HG03565 (cell line): ENCODE measurements at regions not wholly inside any gene's neighbourhood (a gene's known extent, or its start where the extent isn't known, plus 50 kb on each side); places are given as distances from the start of the nearest gene placed in this dataset.

Experiments
- ATAC-seq: cut with Tn5 transposase; IDR thresholded peaks from one replicate; pipeline ENCODE4 v1.9.1; 2021; ENCODE audit warnings: mild to moderate bottlenecking, moderate library complexity; ENCODE audit not compliant: unreplicated experiment

DNA sequence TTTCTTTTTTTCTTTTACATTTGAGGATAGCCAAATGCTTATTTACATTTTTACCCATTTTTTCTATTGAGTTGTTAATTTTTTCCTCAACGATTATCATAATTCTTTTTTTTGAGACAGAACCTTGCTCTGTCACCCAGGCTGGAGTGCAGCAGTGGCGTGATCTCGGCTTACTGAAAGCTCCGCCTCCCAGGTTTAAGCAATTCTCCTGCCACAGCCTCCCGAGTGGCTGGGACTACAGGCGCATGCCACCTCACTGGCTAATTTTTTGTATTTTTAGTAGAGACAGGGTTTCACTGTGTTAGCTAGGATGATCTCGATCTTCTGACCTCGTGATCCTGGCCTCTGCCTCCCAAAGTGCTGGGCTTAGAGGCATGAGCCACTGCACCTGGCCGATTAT, 208.7 kb downstream of the LIG4 start:
- ATAC-seq: no peak

DNA sequence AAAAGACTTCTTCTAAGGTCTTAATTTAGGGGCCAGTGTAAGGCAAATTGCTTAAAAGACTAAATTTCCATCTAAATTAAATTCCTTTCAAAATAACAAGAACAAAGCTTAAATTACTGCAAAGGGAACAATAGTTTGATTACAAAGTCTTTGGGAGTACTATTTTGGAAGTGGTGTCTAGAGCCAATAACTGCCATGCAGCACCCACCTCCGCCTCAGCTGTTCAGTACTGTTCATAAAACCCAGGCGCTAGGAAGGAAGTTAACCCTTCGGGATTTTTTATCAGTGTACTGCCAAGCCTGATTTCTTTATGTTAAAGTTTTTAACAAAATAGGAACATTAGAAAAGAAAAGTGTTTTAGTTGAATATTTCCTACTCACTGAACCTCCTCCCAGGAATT, 210.1 kb downstream of the LIG4 start:
- no peak for ATAC-seq

DNA sequence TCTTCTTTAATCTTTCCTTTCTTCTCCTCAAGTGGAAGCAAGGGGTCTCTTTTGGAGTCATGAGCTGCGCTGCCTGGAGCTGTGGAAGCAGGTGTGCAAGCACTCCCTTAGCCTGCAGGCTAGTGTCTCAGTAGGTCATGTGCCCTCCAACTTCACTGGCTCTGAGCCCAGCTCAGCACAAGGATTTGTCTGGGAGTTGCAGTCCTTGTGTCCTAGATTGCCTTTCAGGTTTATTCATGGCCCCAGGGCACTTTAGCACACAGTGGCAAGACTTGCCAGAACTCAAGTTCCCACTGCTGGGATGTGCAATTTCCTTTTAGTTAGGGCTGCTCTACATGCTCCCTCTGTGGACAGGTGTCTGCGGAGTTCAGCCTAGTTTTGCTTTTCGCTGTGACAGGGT, 211.7 kb downstream of the LIG4 start:
- no peak for ATAC-seq

DNA sequence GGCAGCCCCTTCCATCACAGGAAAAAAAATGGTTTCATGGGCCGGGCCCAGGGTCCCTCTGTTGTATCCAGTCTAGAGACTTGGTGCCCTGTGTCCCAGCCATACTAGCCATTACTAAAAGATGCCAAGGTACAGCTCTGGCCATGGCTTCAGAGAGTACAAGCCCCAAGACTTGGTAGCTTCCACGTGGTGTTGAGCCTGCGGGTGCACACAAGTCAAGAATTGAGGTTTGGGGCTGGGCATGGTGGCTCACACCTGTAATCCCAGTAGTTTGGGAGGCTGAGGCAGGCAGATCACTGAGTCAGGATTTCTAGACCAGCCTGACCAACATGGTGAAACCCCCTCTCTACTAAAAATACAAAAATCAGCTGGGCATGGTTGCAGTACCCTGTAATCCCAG, 214.3 kb downstream of the LIG4 start:
- ATAC-seq: no peak

DNA sequence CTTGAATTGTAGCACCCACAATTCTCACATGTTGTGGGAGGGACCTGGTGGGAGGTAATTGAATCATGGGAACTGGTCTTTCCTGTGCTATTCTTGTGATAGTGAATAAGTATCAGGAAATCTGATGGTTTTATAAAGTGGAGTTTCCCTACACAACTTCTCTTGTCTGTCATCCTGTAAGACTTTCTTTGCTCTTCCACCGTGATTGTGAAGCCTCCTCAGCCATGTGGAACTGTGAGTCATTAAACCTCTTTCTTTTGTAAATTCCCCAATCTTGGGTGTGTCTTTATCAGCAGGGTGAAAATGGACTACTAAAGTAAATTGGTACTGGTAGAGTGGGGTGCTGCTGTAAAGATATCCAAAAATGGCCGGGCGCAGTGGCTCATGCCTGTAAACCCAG, 215.6 kb downstream of the LIG4 start:
- no peak for ATAC-seq

DNA sequence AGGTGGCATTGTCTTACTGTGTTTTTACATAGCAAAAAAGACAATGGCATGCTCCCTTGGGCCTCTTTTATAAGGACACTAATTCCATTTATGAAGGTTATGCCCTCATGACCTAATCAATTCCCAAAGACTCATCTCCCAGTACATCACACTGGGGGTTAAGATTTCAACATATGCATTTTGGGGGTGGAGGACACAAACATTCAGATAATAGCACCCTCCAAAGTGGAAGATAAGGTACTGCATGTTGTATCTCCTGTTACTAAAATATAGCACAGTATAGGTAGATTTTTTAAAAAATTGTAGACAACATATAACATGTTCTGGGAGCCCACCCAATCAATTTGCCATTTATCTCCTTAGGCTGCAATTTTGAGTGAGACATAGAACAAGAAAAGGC, 221.2 kb downstream of the LIG4 start:
- ATAC-seq: no peak

DNA sequence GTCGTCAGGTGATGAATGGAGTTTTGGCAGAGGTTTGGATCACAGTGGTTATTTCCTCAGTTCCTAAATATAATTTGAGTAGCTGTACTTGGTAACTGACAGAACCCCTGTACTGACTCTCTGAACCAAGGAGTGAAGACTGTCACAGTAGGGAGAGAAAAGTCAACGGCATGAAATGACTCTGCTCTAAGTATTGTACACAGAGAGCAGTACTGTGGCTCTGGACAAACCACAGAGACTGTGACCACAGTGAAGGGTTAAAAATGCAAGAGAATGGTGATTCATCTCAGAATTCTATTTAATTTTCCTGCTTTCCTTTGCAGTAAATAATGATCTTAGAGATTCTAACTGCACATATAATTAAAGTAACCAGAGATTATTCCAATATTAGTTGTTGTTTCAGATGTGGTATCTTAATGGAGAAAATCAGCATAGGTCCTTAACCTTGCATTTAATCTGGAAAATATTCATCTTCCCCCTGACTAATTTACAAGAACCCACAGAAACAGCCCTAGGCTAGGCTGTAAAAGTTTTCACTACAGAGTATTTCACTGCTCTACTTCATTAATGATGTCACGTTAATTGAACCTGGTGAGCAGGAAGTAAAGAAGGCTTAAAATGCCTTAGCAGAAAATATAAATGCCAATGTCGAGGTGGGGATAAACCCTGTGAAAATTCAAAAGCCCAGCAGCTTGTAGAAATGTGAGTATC, 221.9 kb downstream of the LIG4 start:
- peak; percentile 76 for ATAC-seq

DNA sequence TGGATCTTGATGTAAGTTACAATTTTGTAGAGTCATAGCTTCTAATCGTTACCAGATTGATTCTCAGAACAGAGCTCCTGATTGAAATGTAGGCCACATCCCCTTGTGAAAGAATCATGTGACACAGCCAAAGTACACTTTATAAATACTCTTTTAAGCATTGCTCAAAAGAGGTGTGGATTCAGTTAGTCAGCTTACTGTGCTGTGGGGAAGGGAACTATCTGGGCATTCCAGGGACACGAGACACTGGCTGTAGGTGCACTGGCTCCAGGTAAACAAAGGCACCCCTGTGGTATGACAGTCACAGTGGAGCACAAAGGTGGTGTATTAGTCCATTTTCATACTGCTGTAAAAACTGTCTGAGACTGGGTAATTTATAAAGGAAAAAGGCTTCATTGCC, 222.8 kb downstream of the LIG4 start:
- no peak for ATAC-seq

DNA sequence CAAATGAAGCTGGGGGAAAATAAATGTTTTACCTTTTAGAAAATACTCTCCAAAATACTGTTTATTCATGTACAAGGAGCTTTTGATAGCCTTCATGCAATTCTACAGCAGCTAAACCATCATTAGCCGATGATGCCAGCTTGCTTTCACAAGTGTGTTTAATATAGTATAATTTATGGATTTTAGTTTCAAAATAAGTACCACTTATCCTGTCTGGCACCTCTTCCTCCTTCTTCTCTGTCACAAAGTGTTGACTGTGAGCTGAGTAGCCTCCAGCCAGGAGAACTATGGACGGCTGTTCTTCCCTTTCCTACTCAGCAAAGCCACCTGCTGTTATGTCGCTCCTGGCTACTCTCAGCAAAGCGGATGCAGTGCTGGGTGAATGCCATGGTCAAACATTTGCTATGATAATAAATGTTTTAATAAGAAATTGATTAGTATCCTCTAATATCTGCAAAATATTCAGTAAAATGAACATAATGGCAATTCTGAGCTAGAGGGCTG, 238.2 kb downstream of the LIG4 start:
- ATAC-seq: no peak

DNA sequence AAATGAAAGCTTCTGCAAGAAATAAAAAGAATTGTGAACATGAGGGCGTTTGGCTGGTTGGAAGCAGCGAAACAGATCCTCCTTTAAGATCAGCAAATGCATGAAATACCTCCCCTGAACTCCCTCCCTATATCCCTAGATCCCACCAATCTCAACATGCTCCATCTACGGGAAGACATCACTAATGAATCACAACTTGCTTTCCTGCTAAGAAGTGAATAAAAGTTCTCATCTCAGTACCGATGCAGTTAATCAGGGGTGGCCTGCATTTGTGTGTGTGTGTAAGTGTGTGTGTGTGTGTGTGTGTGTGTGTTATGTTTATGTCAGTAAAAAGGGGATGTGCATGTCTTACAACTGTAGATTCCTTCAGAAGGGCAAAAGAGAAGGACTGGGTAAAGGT, 238.7 kb downstream of the LIG4 start:
- no peak for ATAC-seq

DNA sequence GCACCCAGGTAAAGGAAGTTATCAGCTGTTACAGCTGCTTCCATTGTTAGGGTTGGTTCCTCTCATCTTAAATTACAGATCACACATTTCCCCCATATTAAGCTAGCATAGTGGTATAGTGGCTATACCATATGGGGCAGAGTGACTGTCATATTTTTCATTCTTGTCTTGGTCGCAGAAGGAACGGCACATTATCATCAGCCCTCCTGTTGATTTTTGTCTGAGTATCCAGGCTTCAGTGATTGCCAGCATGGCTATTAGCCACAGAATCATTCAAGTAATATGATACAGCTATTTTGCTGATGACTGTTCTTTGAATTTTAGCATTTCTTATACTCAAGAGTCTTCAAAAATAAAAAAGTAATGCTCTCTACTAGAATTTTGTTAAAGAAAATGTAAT, 240.9 kb downstream of the LIG4 start:
- ATAC-seq: no peak

DNA sequence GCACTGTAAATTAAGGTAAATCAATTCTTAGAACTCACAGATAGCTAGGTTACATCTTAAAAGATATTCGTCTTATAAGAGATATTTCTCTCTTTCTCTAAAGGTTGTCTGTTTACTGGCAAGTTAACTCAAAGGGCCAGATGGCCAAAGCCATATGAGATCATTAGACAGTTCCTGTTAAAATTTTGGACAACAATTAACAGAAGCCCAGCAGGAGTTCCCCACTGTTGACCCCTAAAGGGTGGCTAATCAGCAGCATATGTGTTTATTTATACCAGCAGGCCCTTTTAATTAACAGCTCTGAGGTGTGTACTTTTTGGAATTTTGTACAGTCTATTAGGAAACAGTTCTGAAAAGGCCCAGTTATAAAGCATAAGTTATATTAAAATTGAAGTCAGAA, 245.8 kb downstream of the LIG4 start:
- ATAC-seq: no peak

DNA sequence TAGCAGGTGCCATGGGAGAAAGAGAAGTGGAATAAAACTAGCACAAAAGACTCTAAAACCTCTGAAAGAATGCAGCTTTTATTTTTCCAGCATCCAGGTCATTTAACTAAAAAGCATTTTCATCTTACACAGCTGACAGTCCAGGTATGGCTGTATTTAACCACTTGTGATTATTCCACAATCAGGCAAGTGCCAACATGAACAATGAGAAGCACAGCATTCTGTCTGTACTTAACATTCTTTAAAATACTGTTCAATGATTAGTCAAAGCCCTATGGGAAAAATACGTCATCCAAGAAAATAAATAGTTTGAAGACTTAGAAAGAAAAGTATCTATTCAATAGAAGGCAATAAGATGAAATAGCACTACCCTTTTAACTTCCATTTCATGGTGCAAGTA, 246.9 kb downstream of the LIG4 start:
- no peak for ATAC-seq

DNA sequence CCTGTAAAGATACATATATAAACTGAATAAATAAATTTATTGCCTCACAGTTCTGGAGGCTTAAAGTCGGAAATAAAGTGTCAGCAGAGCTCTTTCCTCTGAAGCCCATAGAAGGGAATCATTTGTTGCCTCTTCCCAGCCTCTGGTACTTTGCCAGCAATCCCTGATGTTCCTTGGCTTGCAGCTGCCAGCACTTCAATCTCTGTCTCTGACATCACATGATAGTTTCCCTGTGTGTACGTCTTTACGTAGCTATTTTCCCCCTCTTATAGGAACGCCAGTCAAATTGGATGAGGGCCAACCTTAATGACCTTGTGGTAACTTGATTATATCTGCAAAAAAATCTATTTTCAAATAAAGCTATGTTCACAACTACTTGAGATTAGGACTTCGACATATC, 250.9 kb downstream of the LIG4 start:
- no peak for ATAC-seq

DNA sequence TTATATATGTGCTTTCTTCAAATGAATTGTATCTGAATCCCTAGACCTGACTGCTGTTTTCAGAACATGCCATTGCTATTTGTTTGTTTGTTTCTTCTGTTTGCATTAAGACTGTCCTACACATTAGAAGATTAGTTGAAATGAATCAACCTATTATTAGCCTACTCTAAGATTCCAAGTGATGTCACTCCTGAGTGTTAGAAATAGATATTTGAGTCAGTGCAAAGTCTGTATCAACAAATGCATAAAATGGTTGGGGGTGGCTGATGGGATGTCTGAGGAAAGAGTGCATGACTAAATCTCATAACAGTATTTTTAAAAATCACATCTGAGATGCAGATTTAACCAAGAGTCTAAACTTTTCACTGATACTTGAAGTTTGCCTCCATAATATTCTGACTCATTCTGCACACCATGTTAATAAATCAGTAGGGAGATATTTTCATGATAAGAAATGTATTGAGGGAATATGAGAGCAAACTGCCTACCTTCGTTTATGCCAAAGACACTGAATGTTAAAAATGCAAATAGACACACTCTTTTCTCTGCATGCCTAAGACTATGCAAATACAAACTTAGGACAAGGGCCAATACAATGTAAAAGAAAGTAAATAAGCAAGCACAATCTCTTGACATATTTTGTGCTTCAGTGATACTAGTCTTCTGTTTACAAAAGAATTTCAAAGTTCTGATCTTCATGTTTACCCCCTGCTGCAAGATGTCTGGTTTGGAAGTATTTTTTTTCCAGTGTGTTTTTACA, 253.3 kb downstream of the LIG4 start:
- no peak for ATAC-seq

DNA sequence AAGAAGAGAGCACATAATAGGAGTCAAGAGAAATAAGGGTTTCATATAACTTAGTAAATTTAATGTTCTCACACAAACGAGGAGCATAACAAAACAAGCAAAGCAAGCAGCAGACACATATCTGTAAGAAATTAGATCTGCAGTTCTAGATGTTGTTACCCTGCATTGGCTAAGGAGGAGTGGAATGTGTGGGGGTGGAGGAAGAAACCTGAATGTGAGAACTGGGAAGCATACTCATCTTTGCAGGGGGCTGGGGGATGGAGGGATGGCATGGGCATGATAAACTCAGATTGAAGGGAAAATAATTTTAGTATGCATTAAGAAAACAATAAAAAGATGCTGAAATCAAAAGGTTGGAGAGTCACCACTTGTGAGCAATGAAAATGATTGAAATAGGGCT, 255.0 kb downstream of the LIG4 start:
- ATAC-seq: no peak

DNA sequence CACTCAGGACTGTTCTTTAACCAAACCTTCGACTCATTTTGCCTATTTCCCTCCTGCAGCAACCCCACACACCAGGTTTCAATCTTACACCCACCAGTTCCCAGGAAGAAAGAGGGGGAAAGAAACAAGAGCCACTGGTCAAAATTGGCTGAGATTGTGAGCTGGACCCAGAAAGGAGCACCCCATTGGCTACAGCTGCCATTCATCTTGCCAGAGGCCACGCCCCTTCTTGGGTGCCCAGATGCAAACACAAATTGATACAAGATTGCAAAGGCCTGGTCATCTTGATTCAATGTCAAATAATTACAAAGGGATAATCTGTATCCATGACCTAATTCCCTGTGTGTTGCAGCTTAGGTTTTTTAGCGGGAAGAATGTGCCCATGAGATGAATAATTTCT, 258.4 kb downstream of the LIG4 start:
- no peak for ATAC-seq

DNA sequence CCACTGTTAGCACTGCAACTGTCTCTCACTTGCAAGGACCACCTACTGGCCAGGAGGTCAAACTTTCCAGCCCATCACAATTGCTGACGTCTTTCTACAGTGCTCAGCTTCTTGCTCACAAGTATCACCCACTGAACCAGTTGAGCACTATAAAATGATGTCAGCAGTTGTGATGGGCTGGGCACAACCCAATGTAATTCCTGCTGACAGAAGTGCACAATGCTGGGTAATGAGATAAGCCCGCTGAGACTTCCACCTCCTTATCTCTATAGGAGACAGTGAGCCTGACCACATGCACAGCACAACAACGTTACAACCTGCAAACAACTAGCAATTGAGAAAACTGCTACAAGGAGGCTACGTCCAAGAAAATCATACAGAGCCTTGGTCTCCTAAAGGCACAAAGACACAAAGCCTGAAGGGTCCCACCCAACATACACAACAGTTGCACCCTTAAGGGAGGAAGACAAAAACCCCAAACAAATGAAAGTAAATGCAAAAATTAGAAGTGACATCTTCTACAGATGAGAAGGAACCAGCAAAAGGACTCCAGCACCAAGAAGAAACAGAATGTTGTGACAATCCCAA, 273.2 kb downstream of the LIG4 start:
- no peak for ATAC-seq

DNA sequence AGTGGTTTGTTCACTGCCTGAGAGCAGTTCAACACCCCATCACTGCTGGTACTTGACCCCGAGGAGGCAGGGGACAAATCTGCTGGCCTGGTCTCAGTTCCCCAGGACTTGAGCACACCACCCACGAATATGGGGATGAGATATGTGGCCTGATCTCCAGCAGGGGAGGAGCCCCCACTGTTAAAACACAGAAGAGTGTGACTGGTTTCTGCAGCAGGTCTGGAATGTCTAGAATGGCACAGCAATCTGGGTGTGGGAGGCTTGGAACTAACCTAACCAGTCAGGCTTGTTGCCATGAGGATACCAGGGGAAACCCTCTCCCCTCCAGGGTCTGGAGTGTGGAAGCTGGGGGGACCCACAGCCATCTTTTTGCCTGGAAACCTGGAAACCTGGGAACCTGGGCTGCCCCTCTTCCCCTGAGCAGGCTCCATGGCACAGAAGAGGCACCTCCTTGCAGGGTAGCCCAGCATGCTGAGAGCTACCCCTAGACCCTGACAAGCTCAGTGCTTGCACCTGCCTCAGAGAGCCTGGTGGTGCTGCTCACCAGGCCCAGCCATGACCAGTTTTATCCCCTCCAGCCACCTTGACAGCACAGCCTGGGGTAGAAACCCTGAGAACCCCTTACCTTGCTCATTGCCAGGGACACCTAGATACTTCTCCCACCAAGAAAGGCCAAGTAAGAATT, 273.8 kb downstream of the LIG4 start:
- ATAC-seq: no peak

DNA sequence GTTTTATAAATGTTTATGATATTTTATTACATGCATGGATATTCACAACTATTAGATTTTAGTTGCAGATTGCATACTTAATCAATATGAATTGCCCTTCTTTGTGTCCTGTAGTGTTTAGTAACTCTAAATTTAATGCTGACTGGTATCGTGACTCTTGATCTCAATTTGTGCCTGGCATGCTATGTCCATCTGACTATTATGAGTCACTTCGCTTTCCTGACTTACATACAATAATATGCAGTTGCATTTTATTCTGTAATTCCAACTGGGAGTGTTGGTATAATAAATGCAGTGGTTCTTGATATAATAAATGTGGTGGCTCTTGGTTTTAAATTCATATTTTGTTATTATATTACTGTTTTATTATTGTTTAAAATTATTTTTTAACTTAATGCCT, 277.5 kb downstream of the LIG4 start:
- ATAC-seq: no peak

DNA sequence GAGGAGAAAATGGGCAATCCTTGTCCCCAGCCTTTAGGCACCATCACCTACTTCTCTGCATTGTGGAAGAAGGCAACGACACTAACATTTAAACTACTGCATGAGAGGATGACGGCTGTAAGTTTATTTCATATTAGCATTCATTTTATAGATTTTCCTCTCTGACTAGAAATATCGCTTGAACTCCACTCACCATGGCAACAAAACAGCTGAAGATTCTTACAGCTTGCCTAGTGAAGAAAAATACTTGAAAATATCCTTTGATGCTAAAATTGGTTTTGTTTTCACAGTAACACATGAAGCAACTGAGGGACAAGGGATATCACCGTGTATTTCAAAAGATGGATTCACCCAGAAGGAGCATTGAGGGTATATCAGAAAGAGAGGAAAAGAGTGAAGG, 284.3 kb downstream of the LIG4 start:
- ATAC-seq: no peak

DNA sequence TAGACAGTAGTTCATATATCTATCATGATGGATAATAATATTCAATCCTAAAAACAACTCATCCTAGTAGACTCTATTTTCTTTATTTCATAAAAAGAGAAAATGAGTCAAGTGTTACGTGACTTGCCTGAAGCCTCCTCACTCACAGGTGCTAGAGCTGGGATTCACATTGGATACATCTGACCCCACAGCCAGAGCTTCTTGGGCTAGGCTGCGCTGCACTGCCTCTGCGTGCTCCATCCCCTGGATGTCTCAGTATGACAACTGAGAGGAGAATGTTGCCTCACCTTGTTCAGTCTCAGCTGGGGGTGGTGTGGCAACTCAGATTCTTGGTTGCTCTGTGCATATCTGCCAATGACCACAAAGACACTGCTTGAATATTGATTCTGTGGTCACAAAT, 286.6 kb downstream of the LIG4 start:
- ATAC-seq: no peak
